ENCODE measurements at regions not wholly inside any gene's neighbourhood (a gene's known extent, or its start where the extent isn't known, plus 50 kb on each side); places are given as distances from the start of the nearest gene placed in this dataset.
"Not testable (repeated sequence)": the region's sequence is repeated elsewhere in the genome, so short reads cannot be mapped to it uniquely, and the experiment has no call there.

DNA sequence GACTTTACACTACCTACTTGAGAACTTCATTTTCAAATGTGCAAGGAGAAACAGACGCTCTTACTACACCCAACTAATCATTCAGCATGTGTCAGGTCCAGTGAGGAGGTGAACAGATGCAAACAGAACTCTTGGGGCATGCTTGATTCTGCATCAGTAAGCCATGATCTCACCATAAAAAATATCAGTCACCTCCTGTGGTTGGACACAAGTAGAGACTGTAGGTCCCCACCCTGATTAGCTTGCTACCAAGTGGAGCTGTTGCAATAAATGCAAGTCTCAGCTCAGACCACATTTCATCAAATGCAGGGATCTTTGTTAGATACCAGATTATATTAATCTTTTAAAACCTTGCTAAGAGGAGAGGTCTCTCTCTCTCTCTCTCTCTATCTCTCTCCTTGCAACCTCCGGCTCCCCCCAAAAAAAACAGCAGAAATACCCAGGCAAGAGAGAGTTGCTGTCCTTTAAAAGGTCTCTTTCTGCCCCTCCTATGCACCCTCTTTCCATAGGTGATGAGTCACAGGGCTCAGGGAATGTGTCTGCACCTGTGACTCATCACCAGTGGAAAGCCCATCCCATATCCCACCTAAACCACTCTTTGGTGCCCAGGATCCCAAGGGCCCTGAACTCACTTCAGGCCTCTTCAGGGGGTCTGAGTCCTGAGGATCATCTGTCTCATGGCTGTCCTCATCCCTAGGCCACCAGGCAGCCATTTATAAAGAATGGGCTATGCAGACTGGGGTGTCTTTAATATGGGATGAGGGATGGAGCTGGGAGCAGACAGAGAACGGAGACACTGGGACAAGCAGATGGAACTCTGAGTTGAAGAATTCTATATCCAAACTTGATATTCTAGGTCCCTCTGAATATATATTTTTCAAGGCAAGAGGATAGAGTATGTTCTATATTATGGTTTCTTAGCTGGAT is 154.5 kb downstream of the QRSL1 start:
- in situ Hi-C loops (cut with MboI; ENCODE audit: low sequenced_read_pairs, unreplicated experiment), result no loop called here

DNA sequence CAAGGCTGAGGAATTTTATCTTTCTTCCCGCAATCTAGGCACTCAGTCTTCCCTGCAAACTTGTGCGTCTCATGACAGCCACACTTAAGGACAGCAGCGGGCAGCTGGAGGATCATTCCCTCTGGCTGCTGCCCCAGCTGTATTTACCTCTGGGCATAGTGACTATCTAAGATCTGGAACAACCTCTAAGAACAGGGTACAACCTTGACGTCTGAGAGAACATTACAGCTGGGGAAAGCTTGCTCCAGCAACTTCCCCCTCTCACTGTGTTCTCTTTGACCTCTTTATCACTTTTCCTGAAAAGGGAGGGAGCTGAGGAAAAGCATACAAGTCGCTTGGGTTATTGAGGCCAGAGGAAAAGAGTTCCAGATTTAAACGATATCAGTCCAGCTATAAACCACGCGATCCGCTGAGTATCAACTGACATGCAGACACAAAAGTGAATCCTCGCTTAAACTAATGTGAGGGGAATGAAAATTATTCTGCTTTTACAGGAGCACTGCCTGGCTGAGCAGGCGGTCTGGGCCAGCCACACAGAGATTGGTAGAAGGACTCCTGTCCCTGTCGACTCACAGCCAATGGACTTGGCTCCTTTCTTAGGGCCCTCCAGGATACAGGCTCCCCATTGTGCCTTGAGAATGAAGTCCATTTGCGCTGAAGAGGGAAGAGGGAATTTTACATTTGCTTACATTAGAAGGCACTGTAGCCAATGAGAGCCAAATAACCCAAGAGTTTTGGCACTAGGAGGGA is 153.3 kb downstream of the QRSL1 start:
- in situ Hi-C loops (cut with MboI; ENCODE audit: low sequenced_read_pairs, unreplicated experiment), result no loop called here
- TF ChIP-seq, protein P1, sequence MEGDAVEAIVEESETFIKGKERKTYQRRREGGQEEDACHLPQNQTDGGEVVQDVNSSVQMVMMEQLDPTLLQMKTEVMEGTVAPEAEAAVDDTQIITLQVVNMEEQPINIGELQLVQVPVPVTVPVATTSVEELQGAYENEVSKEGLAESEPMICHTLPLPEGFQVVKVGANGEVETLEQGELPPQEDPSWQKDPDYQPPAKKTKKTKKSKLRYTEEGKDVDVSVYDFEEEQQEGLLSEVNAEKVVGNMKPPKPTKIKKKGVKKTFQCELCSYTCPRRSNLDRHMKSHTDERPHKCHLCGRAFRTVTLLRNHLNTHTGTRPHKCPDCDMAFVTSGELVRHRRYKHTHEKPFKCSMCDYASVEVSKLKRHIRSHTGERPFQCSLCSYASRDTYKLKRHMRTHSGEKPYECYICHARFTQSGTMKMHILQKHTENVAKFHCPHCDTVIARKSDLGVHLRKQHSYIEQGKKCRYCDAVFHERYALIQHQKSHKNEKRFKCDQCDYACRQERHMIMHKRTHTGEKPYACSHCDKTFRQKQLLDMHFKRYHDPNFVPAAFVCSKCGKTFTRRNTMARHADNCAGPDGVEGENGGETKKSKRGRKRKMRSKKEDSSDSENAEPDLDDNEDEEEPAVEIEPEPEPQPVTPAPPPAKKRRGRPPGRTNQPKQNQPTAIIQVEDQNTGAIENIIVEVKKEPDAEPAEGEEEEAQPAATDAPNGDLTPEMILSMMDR (IDR thresholded peaks at IDR 0.05; ENCODE audit: borderline replicate concordance, control extremely low read depth, extremely low read depth, insufficient read depth, missing control alignments), result no peak
- no peak for DNase-seq (ENCODE audit: low spot score)

More for the DNA sequence above, 154.5 kb downstream of the QRSL1 start:
- TF ChIP-seq, protein P1 (IDR thresholded peaks at IDR 0.05; ENCODE audit: borderline replicate concordance, control extremely low read depth, extremely low read depth, insufficient read depth, missing control alignments), result no peak
- no peak for DNase-seq (ENCODE audit: low spot score)

DNA sequence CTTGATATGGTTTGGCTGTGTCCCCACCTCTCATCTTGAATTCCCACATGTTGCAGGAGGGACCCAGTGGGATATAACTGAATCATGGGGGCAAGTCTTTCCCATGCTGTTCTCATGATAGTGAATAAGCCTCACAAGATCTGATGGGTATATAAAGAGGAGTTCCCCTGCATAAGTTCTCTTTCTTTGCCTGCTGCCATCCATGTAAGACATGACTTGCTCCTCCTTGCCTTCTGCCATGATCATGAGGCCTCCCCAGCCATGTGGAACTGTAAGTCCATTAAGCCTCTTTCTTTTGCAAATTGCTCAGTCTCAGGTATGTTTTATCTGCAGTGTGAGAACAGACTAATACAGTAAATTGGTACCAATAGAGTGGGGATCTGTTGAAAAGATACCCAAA is 150.2 kb downstream of the QRSL1 start:
- in situ Hi-C loops (cut with MboI; ENCODE audit: low sequenced_read_pairs, unreplicated experiment); DNase-seq (ENCODE audit: low spot score): not testable (repeated sequence)

DNA sequence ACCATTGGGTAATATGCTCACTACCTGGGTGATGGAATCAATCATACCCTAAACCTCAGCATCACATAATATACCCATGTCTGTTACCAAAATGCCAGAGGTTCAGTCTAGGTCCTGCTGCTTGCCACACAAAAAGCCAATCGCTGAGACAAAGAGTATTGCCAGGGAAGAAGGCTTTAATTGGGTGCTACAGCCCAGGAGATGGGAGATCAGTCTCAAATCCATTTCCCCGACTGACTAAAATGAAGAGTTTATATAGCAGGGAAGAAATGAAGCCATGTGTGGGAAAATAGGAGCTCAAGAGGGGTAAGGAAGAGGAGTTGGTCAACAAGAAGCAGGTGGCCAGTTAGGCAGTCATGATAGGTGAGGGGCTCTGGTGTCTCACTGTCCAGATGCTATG is 149.6 kb downstream of the QRSL1 start:
- in situ Hi-C loops (cut with MboI; ENCODE audit: low sequenced_read_pairs, unreplicated experiment), result no loop called here
- DNase-seq (ENCODE audit: low spot score), result no peak
- TF ChIP-seq, protein P1 (IDR thresholded peaks at IDR 0.05; ENCODE audit: borderline replicate concordance, control extremely low read depth, extremely low read depth, insufficient read depth, missing control alignments), result no peak

DNA sequence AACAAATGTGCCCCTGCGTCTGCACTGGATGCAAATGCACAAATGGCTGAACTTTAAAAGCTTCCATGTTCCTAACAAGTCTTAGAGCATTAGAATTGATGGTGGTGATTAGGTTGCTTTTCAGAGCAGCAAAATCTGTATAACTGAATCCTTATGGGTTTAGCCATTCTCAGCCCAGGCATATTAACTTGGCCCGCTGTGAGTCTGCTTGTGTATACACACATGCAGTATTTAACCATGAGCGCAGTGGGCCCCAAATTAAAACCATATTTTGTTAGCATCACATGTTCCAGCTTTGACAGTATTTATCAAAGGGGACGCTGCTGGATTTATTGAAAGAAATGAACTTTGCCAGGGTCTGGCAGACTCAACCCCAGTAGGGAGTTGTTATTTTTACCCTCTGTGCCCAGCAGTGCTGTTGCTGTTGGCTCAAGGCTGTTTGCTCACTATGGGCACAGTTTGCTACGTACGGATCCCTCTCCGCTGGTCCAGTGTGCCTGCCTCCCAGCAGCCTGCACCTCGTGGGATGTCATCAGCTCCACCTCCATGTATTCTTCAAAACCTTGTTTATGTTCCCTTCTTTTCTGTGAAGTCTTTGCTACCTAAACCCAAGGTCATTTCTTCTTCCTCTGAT is 144.7 kb downstream of the QRSL1 start:
- no peak for DNase-seq (ENCODE audit: low spot score)
- in situ Hi-C loops (cut with MboI; ENCODE audit: low sequenced_read_pairs, unreplicated experiment), result no loop called here
- TF ChIP-seq, protein P1 (IDR thresholded peaks at IDR 0.05; ENCODE audit: borderline replicate concordance, control extremely low read depth, extremely low read depth, insufficient read depth, missing control alignments), result no peak

DNA sequence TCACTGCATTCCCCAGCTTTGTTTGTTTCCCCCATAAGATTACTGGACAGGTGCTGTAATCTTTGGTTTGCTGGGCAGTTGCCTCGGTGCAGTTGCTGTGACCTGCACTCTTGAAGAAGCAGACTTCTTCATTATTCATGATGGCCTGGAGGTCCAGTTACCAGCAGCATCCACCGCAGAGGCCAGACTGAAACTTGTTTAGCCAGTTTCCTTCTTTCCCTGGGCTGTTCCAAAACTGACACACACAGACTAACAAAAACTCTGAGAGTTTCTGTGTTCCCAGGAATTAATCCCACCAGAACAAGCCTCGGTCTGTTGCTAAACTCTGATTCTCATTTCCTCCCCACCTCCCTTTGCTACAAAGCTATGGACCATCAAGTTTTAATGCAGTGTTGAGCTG is 144.1 kb downstream of the QRSL1 start:
- in situ Hi-C loops (cut with MboI; ENCODE audit: low sequenced_read_pairs, unreplicated experiment), result no loop called here
- no peak for DNase-seq (ENCODE audit: low spot score)
- TF ChIP-seq, protein P1 (IDR thresholded peaks at IDR 0.05; ENCODE audit: borderline replicate concordance, control extremely low read depth, extremely low read depth, insufficient read depth, missing control alignments), result no peak
